ENCODE measurements at regions not wholly inside any gene's neighbourhood (a gene's known extent, or its start where the extent isn't known, plus 50 kb on each side); places are given as distances from the start of the nearest gene placed in this dataset.
"Not testable (repeated sequence)": the region's sequence is repeated elsewhere in the genome, so short reads cannot be mapped to it uniquely, and the experiment has no call there.

GRCh38 chr3:106112561-106112960 is 243.7 kb upstream of the CBLB start:
- not testable (repeated sequence) for TF ChIP-seq POLR2A (IDR thresholded peaks at IDR 0.05); CTCF (IDR thresholded peaks at IDR 0.05 in 4 of 5, conservative IDR thresholded peaks at IDR 0.05 in 1 of 5)
